Fibroblast of pulmonary artery (primary cell): ENCODE measurements at regions not wholly inside any gene's neighbourhood (a gene's known extent, or its start where the extent isn't known, plus 50 kb on each side); places are given as distances from the start of the nearest gene placed in this dataset.
"Not testable (repeated sequence)": the region's sequence is repeated elsewhere in the genome, so short reads cannot be mapped to it uniquely, and the experiment has no call there.

ENCODE experiments used
- DNase-seq: peaks from one replicate; pipeline ENCODE4 v3.0.0-alpha.2; 2010; ENCODE audit warnings: low read depth
- H3K4me3 ChIP-seq: replicated peaks from 2 replicates; pipeline ENCODE4 v1.5.1; 2011; ENCODE audit warnings: low read depth, mild to moderate bottlenecking, control low read depth, low read length, moderate library complexity
- TF ChIP-seq, protein P1 (sequence below): IDR thresholded peaks from 2 replicates; pipeline ENCODE4 v1.5.1; 2011; ENCODE audit warnings: mild to moderate bottlenecking, control low read depth, low read length, inconsistent platforms; ENCODE audit errors: missing control alignments

DNA sequence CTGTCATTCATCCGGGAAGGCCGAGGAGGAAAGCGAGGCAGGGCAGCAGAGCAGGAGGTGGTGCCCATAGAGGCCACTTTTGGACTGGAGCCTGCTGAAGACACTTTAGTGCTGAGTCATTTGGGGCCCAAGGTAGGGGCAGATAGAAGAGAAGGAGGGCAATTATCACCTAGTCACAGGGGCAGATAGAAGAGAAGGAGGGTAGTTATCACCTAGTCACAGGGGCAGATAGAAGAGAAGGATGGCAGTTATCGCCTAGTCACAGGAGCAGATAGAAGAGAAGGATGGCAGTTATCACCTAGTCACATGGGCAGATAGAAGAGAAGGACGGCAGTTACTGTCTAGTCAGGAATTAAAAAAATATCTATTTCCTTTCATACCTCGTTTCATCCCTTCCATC, 1372.6 kb downstream of the FOXD4L5 start:
- DNase-seq, H3K4me3 ChIP-seq: not testable (repeated sequence)

DNA sequence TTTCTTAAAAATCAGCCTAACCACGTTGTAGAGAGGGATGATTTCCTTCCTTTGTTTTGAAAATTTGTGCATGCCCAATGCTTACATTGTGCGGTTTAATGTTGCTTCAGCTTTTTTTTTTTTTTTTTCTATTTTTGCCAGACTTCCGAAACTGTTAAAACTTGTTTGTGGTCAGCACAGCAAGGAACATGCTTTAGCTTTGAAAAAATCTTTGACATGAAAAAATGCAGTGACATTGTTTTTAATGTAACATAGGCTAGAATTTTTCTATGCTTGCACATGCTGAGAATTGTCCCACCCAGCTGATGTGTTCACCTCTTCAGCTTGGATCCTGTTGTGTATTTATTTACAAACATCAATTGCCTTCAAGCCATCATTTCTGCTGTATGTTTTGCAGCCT, 1375.9 kb downstream of the FOXD4L5 start:
- H3K4me3 ChIP-seq, result not testable (repeated sequence)

DNA sequence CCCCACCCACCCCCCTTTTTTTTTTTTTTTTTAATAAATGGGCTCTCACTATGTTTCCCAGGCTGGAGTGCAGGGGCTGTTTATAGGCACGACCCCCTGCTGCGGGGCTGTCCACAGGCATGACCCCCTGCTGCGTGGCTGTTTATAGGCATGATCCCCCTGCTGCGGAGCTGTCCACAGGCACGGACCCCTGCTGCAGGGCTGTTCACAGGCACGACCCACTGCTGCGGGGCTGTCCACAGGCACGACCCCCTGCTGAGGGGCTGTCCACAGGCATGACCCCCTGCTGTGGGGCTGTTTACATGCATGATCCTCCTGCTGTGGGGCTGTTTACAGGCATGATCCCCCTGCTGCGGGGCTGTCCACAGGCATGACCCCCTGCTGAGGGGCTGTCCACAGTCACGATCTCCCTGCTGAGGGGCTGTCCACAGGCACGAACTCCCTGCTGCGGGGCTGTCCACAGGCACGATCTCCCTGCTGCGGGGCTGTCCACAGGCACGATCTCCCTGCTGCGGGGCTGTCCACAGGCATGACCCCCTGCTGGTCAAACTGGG, 1385.3 kb downstream of the FOXD4L5 start:
- DNase-seq, H3K4me3 ChIP-seq: not testable (repeated sequence)

More for the DNA sequence above, 1375.9 kb downstream of the FOXD4L5 start:
- not testable (repeated sequence) for DNase-seq

DNA sequence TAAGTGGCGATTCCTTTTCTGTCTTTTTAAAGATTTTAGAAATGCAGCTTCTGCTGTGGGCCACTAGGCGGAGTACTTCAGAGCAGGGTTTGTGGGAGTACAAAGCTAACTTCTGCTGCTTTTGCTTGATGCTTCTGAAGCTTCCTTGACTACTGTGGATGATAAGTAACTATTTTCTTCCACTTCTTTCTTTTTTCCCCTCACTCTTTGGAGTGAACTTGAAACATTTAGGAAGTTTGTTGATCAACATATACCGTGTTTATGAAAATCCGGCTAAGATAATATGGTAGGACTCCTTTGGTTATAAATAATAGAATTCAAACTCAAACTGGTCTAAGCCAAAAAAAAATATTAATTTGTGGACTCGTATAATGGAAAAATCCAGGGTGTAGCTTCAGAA, 1403.6 kb downstream of the FOXD4L5 start:
- DNase-seq, H3K4me3 ChIP-seq: not testable (repeated sequence)

DNA sequence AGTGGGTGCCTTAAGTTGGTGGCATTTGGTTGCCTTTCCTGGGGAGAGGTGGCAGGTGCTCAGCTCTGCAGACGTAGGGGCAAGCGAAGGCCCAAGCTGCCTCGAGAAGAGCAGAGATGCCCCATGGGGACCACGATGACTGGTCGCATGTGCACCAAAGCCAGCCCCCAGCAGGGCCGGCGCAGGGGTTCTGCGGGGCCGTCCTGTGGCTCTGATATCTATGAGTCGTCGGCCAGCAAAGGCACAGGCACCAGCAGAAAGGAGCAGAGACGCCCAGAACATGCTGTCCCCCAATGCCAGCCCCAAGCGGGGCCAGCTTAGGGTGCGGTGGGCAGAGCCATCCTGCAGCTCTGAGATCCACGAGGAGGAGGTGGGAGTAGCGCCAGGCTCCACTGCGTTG, 1408.6 kb downstream of the FOXD4L5 start:
- not testable (repeated sequence) for DNase-seq, H3K4me3 ChIP-seq

DNA sequence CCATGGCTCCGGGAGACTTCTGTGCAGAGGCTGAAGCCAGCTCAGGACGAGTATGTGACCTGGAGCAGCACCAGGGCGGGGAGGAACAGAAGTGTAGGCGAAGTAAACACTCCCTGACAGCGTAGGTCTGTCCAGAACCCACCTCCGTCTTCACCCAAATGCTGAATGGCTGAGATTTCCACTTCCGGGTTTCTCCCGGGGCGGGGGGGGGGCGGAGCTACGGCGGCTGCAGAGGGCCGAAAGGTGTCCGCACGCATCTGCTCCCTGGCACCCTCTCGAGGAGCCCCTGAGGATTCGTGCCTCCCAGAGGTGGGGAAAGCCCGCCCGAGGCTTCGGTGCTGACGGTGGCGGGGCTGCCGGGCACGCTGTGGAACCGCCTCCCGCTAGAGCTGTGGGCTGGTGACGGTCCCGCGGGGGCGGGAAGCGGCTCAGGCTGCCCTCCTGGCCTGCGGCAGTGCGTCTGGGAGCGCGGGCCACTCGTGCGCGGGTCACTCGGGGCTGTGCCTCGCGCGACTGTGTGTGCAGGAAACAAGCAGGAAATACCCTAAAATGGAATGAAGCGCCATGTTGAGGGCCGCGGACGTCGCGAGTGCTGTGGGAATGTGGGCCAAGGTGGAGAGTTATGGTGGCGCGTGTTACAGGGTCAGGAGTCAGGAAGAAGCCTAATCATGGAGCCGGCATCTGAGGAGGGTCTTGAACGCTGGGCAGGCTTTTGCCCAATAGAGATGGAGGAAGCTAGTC, 1425.4 kb downstream of the FOXD4L5 start:
- TF ChIP-seq, protein P1, sequence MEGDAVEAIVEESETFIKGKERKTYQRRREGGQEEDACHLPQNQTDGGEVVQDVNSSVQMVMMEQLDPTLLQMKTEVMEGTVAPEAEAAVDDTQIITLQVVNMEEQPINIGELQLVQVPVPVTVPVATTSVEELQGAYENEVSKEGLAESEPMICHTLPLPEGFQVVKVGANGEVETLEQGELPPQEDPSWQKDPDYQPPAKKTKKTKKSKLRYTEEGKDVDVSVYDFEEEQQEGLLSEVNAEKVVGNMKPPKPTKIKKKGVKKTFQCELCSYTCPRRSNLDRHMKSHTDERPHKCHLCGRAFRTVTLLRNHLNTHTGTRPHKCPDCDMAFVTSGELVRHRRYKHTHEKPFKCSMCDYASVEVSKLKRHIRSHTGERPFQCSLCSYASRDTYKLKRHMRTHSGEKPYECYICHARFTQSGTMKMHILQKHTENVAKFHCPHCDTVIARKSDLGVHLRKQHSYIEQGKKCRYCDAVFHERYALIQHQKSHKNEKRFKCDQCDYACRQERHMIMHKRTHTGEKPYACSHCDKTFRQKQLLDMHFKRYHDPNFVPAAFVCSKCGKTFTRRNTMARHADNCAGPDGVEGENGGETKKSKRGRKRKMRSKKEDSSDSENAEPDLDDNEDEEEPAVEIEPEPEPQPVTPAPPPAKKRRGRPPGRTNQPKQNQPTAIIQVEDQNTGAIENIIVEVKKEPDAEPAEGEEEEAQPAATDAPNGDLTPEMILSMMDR, result no peak
- DNase-seq, result peak; percentile 0
- no peak overlapping the region for H3K4me3 ChIP-seq

DNA sequence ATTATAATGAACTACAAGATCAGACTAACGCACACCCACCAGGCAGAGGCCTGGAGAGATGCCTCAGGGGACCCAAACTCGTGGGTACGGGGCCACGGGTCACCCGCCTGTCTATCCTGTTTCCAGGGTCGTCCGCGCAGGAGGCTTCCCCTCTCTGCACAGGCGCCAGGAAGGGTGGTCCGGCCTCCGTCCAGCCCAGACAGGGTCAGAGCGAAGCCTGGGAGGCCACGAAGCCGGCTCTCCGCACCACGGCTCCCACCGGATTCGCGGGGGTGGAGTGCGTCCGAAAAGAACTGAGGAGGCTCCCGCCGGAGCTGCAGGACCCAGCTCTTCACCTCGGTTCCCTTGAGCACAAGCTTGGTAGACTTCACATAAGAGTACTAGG, 1425.9 kb downstream of the FOXD4L5 start:
- DNase-seq, H3K4me3 ChIP-seq: not testable (repeated sequence)

DNA sequence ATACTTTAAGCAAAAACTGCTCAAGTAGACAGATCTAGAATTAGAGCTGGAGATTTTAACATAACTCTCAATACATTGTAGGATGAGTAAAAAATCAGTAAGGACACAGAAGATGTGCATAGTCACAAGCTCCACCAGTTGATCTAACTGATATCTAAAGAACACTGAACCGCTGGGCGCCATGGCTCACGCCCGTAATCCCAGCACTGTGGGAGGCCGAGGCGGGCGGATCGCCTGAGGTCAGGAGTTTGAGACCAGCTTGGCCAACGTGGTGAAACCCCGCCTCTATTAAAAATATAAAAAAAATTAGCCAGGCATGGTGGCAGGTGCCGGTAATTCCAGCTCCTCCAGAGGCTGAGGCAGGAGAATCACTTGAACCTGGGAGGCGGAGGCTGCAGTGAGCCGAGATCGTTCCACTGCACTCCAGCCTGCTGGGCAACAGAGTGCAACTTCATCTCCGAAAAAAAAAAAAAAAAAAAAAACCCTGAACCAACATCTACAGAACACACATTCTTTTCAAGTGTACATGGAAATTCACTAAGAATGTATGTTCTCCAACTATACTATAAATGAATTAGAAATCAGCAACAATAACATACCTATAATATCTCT, 1431.8 kb downstream of the FOXD4L5 start:
- not testable (repeated sequence) for DNase-seq

DNA sequence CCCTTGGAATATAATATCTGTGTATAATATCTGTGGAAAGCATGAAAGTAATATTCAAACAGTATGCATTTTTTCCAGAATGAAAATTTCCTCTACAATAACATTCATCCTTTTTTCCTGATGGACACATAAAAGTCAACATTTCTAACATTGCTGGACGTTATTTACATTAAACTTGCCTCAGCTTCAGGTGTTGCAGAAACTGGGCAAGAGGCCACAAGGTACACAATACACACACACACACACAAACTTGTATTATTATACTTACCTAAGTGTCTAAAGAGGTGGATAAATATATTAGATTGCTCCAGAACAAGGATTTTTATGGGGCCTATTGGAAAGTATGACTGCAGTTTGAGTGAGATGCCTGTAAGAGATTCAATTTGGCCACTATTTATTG, 1460.2 kb downstream of the FOXD4L5 start:
- DNase-seq, H3K4me3 ChIP-seq: not testable (repeated sequence)

More for the DNA sequence above, 1431.8 kb downstream of the FOXD4L5 start:
- not testable (repeated sequence) for H3K4me3 ChIP-seq

DNA sequence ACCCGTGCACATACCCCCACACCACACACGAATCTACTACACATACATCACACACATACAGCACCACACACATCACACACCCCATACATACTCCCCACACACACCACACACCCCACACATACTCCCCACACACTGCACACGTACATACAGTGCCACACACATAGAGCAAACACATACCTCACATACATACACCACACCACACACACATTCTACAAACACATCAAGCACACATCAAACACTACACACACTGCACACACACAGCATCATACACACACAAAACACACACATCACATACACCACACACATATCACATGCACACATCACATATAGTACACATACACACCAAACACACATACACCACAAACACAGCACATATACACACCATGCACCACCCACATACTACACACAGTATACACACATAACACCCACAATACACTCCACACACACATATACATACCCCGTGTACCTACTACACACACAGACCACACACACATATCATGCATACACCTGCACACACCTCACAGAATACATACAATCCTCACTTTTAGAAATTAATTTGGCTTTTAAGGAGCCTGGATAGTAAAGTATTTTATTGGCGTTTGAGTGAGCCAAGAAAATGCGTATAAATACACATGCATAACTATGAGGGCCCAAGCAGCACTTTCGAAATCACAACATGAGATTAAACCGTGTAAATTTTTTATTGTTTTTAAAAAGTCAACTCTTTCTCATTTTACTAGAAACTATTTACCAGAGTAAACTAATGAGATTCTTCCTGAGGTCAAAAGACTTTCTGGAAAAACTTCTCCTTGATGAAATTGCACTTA, 1461.4 kb downstream of the FOXD4L5 start:
- not testable (repeated sequence) for DNase-seq

DNA sequence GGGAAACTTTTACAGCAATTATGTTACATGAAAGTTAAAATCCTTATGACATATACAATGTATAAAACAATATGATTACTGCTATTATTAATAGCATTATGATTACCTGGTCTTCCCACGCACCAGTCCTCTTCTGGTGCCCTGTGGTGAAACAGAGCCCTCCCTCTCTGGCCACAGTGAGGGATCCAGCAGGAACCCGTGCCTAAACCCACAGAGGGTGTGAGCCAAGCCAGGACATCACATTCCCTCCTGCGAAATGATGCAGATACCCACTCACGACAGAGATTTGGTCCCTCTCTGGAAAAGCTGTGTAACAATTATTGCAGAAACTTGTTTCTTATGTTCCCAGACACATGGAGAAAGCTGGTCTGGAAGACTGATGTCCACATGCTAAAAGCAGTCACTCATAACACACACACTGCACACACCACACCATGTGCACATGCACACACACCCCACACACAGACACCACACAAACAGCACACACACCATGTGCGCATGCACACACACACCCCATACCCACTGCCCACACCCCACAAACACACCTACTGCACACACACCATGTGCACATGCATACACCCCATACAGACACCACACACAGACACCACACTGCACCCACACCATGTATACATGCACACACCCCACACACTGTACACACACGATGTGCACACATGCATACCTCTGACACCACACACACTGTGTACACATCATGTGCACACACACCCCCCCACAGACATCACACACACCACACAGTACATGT, 1462.2 kb downstream of the FOXD4L5 start:
- H3K4me3 ChIP-seq, DNase-seq: not testable (repeated sequence)

More for the DNA sequence above, 1461.4 kb downstream of the FOXD4L5 start:
- not testable (repeated sequence) for H3K4me3 ChIP-seq

DNA sequence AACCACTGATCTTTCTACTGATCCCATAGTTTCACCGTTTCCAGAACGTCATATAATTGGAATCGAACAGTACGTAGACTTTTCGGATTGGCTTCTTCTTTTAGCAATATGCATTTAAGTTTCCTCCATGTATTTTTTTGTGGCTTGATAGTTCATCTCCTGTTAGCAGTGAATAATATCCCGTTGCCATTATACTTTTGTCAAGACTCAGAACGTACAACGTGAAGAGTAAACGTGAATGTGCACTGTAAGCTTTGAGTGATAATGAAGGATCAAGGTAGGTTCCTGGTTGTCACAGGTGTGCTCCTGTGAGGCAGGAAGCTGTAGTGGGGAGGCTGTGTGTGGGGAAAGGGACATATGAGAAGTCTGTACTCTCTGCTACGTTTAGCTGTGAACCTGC, 1463.7 kb downstream of the FOXD4L5 start:
- H3K4me3 ChIP-seq, DNase-seq: not testable (repeated sequence)

DNA sequence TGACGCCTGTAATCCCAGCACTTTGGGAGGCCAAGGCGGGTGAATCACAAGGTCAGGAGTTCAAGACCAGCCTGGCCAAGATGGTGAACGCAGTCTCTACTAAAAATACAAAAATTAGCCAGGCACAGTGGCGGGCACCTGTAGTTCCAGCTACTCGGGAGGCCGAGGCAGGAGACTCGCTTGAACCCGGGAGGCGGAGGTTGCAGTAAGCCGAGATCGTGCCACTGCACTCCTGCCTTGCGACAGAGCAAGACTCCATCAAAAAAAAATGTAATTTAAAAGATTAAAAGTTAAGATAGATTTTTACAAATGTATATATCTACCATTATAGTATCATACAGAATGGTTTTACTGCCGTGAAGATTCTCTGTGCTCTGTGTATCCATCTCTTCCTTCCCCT, 1464.1 kb downstream of the FOXD4L5 start:
- DNase-seq, H3K4me3 ChIP-seq: not testable (repeated sequence)

DNA sequence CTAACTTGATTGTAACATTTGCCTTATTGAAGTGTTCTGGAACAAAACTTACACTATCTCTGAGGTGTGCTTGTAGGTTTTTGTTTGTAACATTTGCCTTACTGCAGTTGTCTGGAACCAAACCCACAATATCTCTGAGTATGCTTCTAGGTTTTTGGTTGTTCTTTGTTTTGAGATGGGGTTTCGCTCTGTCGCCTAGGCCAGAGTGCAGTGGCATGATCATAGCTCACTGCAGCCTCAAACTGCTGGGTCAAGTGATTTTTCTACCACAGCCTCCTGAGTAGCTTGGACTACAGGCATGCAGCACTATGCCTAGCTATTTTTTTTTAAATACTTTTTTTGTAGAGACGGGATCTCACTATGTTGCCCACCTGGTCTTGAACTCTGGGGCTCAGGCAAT, 1464.6 kb downstream of the FOXD4L5 start:
- not testable (repeated sequence) for H3K4me3 ChIP-seq, DNase-seq
